ENCODE measurements at regions not wholly inside any gene's neighbourhood (a gene's known extent, or its start where the extent isn't known, plus 50 kb on each side); places are given as distances from the start of the nearest gene placed in this dataset.

GRCh38 chrX:8310409-8310808, 139.3 kb upstream of the VCX2 start:
- Histone ChIP-seq H3K4me1 (no peaks in the 10 kb centered on the region), H3K27ac (no peak overlapping the region), H3K4me3 (no peak overlapping the region), H3K36me3 (no peaks in the 10 kb centered on the region), H3K27me3 (no peaks in the 10 kb centered on the region), H3K9me3 (no peaks in the 10 kb centered on the region)
- intact Hi-C loops (cut with DNase I; ENCODE audit: low total_unique reads), result no loop called here
- TF ChIP-seq CTCF (IDR thresholded peaks at IDR 0.05 in 4 of 5, conservative IDR thresholded peaks at IDR 0.05 in 1 of 5) (no peak), POLR2A (IDR thresholded peaks at IDR 0.05) (no peak)
- ATAC-seq, result no peak
- DNase-seq, result no peak
- in situ Hi-C loops (cut with MboI; ENCODE audit: low sequenced_read_pairs in 4 of 4), result no loop called here

- Histone ChIP-seq H3K27me3 (no peaks in the 10 kb centered on the region), H3K4me3 (no peak overlapping the region), H3K36me3 (no peaks in the 10 kb centered on the region), H3K9me3 (no peaks in the 10 kb centered on the region), H3K4me1 (no peaks in the 10 kb centered on the region), H3K27ac (no peak overlapping the region)
- in situ Hi-C loops (cut with MboI; ENCODE audit: low sequenced_read_pairs in 4 of 4) (no loop called here), intact Hi-C loops (cut with DNase I; ENCODE audit: low total_unique reads) (no loop called here)
- no peak for DNase-seq
- TF ChIP-seq POLR2A (IDR thresholded peaks at IDR 0.05), result no peak
- TF ChIP-seq CTCF (IDR thresholded peaks at IDR 0.05 in 4 of 5, conservative IDR thresholded peaks at IDR 0.05 in 1 of 5), result no peak
- no peak for ATAC-seq
These were observed 142.8 kb upstream of the VCX2 start for GRCh38 chrX:8313844-8314243.

GRCh38 chrX:8314881-8315280, 143.8 kb upstream of the VCX2 start:
- ATAC-seq (no peak), DNase-seq (no peak)
- Histone ChIP-seq H3K9me3 (no peaks in the 10 kb centered on the region), H3K27me3 (no peaks in the 10 kb centered on the region), H3K4me3 (no peak overlapping the region), H3K27ac (no peak overlapping the region), H3K4me1 (no peaks in the 10 kb centered on the region), H3K36me3 (no peaks in the 10 kb centered on the region)
- intact Hi-C loops (cut with DNase I; ENCODE audit: low total_unique reads), result no loop called here
- in situ Hi-C loops (cut with MboI; ENCODE audit: low sequenced_read_pairs in 4 of 4), result no loop called here
- no peak for TF ChIP-seq CTCF (IDR thresholded peaks at IDR 0.05 in 4 of 5, conservative IDR thresholded peaks at IDR 0.05 in 1 of 5)
- no peak for TF ChIP-seq POLR2A (IDR thresholded peaks at IDR 0.05)

GRCh38 chrX:8319359-8319758, 145.3 kb upstream of the VCX3B start:
- Histone ChIP-seq H3K4me1 (no peaks in the 10 kb centered on the region), H3K36me3 (no peaks in the 10 kb centered on the region), H3K27me3 (no peaks in the 10 kb centered on the region), H3K4me3 (no peak overlapping the region), H3K27ac (no peak overlapping the region), H3K9me3 (no peaks in the 10 kb centered on the region)
- intact Hi-C loops (cut with DNase I; ENCODE audit: low total_unique reads), result no loop called here
- no peak for DNase-seq
- TF ChIP-seq POLR2A (IDR thresholded peaks at IDR 0.05) (no peak), CTCF (IDR thresholded peaks at IDR 0.05 in 4 of 5, conservative IDR thresholded peaks at IDR 0.05 in 1 of 5) (no peak)
- in situ Hi-C loops (cut with MboI; ENCODE audit: low sequenced_read_pairs in 4 of 4), result no loop called here
- no peak for ATAC-seq

GRCh38 chrX:8323356-8323755, 141.3 kb upstream of the VCX3B start:
- no peak for DNase-seq

More at GRCh38 chrX:8323356-8323755, 141.3 kb upstream of the VCX3B start:
- no peaks in the 10 kb centered on the region for H3K9me3 ChIP-seq
- H3K36me3 ChIP-seq, result no peaks in the 10 kb centered on the region
- intact Hi-C loops (cut with DNase I; ENCODE audit: low total_unique reads), result no loop called here
- TF ChIP-seq POLR2A (IDR thresholded peaks at IDR 0.05), result no peak
- no peak for TF ChIP-seq CTCF (IDR thresholded peaks at IDR 0.05 in 4 of 5, conservative IDR thresholded peaks at IDR 0.05 in 1 of 5)
- in situ Hi-C loops (cut with MboI; ENCODE audit: low sequenced_read_pairs in 4 of 4), result no loop called here
- ATAC-seq, result no peak
- H3K4me3 ChIP-seq, result no peak overlapping the region
- no peak overlapping the region for H3K27ac ChIP-seq
- no peaks in the 10 kb centered on the region for H3K27me3 ChIP-seq
- H3K4me1 ChIP-seq, result no peaks in the 10 kb centered on the region
